A549 (cell line): ENCODE measurements at regions not wholly inside any gene's neighbourhood (a gene's known extent, or its start where the extent isn't known, plus 50 kb on each side); places are given as distances from the start of the nearest gene placed in this dataset.

Experiments
- CEBPB ChIP-seq, 2 experiments: fragments of >200 bp in 1 of 2; sonication (Bioruptor Twin) in 1 of 2; formaldehyde crosslinking in 1 of 2; IDR thresholded peaks; 2 replicates each; pipeline ENCODE4 v1.6.1; 2012 to 2016
- CTCF ChIP-seq: fragments of >200 bp; sonication (Bioruptor Twin); formaldehyde crosslinking; IDR thresholded peaks from 3 replicates; pipeline ENCODE4 v1.5.1; 2016
- EP300 ChIP-seq, 2 experiments: fragments of >200 bp; sonication (Bioruptor Twin); formaldehyde crosslinking; IDR thresholded peaks; 2 replicates in 1 of 2; 3 replicates in 1 of 2; pipeline ENCODE4 v1.6.1; 2016 to 2017
- HEYL ChIP-seq: fragments of 250-450 bp; sonication (Bioruptor Pico); IDR thresholded peaks from 2 replicates; pipeline ENCODE4 v1.8.0; 2021; ENCODE audit warnings: mild to moderate bottlenecking, moderate library complexity
- KDM5A ChIP-seq: fragments of 200-600 bp; sonication (generic); IDR thresholded peaks from 2 replicates; pipeline ENCODE4 v1.6.1; 2016; ENCODE audit warnings: antibody characterized with exemption, mild to moderate bottlenecking
- POLR2A ChIP-seq: IDR thresholded peaks from 2 replicates; pipeline ENCODE4 v1.6.1; 2012; ENCODE audit warnings: mild to moderate bottlenecking, low read length
- RCOR1 ChIP-seq: fragments of 150-350 bp; IDR thresholded peaks from 2 replicates; pipeline ENCODE4 v1.6.1; 2014; ENCODE audit warnings: antibody characterized with exemption, low read length, low read depth
- REST ChIP-seq: fragments of 200-600 bp; sonication (generic); IDR thresholded peaks from 2 replicates; pipeline ENCODE4 v1.6.1; 2016; ENCODE audit warnings: antibody characterized with exemption, mild to moderate bottlenecking, moderate library complexity
- RNF2 ChIP-seq: fragments of 200-600 bp; sonication (generic); IDR thresholded peaks from 2 replicates; pipeline ENCODE4 v1.6.1; 2016; ENCODE audit warnings: low read depth, mild to moderate bottlenecking, antibody characterized with exemption, moderate library complexity, borderline replicate concordance
- TF ChIP-seq, protein P1 (sequence below): fragments of 450-650 bp; IDR thresholded peaks from 2 replicates; pipeline ENCODE4 v1.6.1; 2014; ENCODE audit warnings: antibody characterized with exemption

- TF ChIP-seq CTCF (no peak), RCOR1 (no peak), EP300 (IDR thresholded peaks at IDR 0.05) (no peak), KDM5A (no peak), RNF2 (no peak), POLR2A (no peak), HEYL (no peak), CEBPB (IDR thresholded peaks at IDR 0.05) (no peak), REST (no peak)
- TF ChIP-seq, protein P1, sequence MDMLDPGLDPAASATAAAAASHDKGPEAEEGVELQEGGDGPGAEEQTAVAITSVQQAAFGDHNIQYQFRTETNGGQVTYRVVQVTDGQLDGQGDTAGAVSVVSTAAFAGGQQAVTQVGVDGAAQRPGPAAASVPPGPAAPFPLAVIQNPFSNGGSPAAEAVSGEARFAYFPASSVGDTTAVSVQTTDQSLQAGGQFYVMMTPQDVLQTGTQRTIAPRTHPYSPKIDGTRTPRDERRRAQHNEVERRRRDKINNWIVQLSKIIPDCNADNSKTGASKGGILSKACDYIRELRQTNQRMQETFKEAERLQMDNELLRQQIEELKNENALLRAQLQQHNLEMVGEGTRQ: no peak
Observed at GRCh38 chr1:63005812-63006211, 221.9 kb downstream of the ATG4C start.
